Heart left ventricle (tissue), 16 donors: ENCODE measurements at regions not wholly inside any gene's neighbourhood (a gene's known extent, or its start where the extent isn't known, plus 50 kb on each side); places are given as distances from the start of the nearest gene placed in this dataset.

Source experiments
- ATAC-seq, 4 donors: fragments of 200-7000 bp; cut with Tn5 transposase; one replicate each; pipeline ENCODE4 v1.9.1; 2020 to 2022; ENCODE audit warnings: moderate library complexity in 4 of 4, mild to moderate bottlenecking in 3 of 4, moderate number of reproducible peaks in 1 of 4
- DNase-seq, 5 donors: peaks; one replicate each; pipeline ENCODE4 v3.0.0-alpha.2; 2020
- H3K27ac ChIP-seq, 12 donors: fragments of 200-600 bp; sonication (generic) in 4 of 12; one replicate each; pipeline versions ENCODE4 v1.5.0 to v1.8.0; 2016 to 2022; ENCODE audit warnings: mild to moderate bottlenecking in 2 of 12
- H3K27me3 ChIP-seq, 9 donors: fragments of 200-600 bp; sonication (generic) in 2 of 9; one replicate each; pipeline versions ENCODE4 v1.5.1 to v1.8.0; 2016 to 2022; ENCODE audit warnings: mild to moderate bottlenecking in 3 of 9
- H3K36me3 ChIP-seq, 9 donors: fragments of 200-600 bp; sonication (generic) in 2 of 9; one replicate each; pipeline versions ENCODE4 v1.5.0 to v1.8.0; 2018 to 2022; ENCODE audit warnings: mild to moderate bottlenecking in 2 of 9
- H3K4me1 ChIP-seq, 12 donors: fragments of 200-600 bp; sonication (generic) in 4 of 12; one replicate each; pipeline versions ENCODE4 v1.5.0 to v1.8.0; 2016 to 2022; ENCODE audit warnings: mild to moderate bottlenecking in 3 of 12
- H3K4me3 ChIP-seq, 12 donors: fragments of 200-600 bp; sonication (generic) in 4 of 12; one replicate each; pipeline versions ENCODE4 v1.5.0 to v1.8.0; 2017 to 2022; ENCODE audit warnings: mild to moderate bottlenecking in 9 of 12, moderate library complexity in 4 of 12
- H3K9me3 ChIP-seq, 12 donors: fragments of 200-600 bp; sonication (generic) in 4 of 12; one replicate each; pipeline versions ENCODE4 v1.5.0 to v1.8.0; 2016 to 2022; ENCODE audit warnings: mild to moderate bottlenecking in 1 of 12
- POLR2A ChIP-seq, 2 donors: fragments of 450-650 bp; IDR thresholded peaks; one replicate each; pipeline ENCODE4 v1.6.1; 2017; ENCODE audit warnings: antibody characterized with exemption in 2 of 2, mild to moderate bottlenecking in 2 of 2, moderate library complexity in 2 of 2
- WGBS, 4 donors: extraction: QIAGEN DNeasy Blood & Tissue Kit in 2 of 4; methylation state at CpG; one replicate each; pipeline versions ENCODE4 v1.1.5 to v1.1.7; 2013 to 2018; 5-methylcytosine and 5-hydroxymethylcytosine counted together
- intact Hi-C, 10 donors: fragments of 100-400 bp; cut with DNase I; formaldehyde crosslinking; loops; one replicate each; pipeline versions ENCODE4 v1.11.1 to v1.14.2; 2022
- TF ChIP-seq, protein P1 (sequence below), 12 donors: fragments of 200-600 bp; sonication (generic) in 4 of 12; IDR thresholded peaks; one replicate each; pipeline versions ENCODE4 v1.5.0 to v1.8.0; 2018 to 2022; ENCODE audit warnings: antibody characterized with exemption in 12 of 12, mild to moderate bottlenecking in 5 of 12
- donor health status: ischemic (EF 13 %, LVEDD 7.1; RV severe dilation, severe dysfunction).
- donor health status: healthy with polysubstance abuse.
- donor health status: DM: no; HTN: yes; CAD: no.
- donor health status: DM: no; HTN: no; CAD: no.
- donor health status: ischemic (EF 25% LVEDD 6.9; RV normal size, moderate dysfunction).
- donor health status: ischemic (EF 25% LVEDD 5.7; RV mildly dilated, moderate dysfunction).
- donor health status: healthy.
- donor health status: DM: yes; HTN: yes; CAD: no.
- donor health status: ischemic (EF 35%, LVEDD 5.7; RV mildly dilated, moderate dysfunction).
- donor health status: nonischemic (EF 11% LVEDD 7.7; RV severe dilation, severe dysfunction).
- donor health status: DM: yes; HTN: yes; CAD: no.
- donor health status: PGD.
- donor health status: ischemic (EF 29% LVEDD 5.4; RV normal size, mild dysfunction).
- donor health status: nonischemic (EF 23%, LVEDD 6.1; RV moderate dilation, normal function).

DNA sequence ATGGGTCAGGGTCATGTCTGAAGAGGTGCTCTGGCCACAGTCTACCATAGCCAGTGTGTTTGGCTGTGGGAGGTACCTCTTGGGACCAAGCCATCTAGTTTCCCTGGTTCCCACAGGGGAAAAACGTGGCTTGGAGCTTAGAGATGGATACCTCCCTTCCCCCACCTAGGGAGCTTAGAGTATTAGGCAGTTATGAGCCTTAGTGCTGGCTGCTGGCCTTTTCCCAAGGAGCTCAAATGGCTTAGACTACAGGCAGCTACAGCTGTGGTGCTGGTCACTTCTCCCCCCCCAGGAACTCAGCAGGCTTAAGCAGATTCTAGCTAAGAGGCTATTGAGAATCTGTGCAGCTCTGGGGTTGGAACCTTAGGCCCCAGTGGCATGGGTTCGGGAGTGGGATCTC lies 591.2 kb downstream of the NSUN3 start:
- ATAC-seq (no peak), DNase-seq (no peak)
- Histone ChIP-seq H3K27ac (no peak overlapping the region), H3K4me1 (no peaks in the 10 kb centered on the region), H3K36me3 (no peaks in the 10 kb centered on the region), H3K27me3 (no peaks in the 10 kb centered on the region), H3K4me3 (no peak overlapping the region), H3K9me3 (no peaks in the 10 kb centered on the region)
- TF ChIP-seq, protein P1, sequence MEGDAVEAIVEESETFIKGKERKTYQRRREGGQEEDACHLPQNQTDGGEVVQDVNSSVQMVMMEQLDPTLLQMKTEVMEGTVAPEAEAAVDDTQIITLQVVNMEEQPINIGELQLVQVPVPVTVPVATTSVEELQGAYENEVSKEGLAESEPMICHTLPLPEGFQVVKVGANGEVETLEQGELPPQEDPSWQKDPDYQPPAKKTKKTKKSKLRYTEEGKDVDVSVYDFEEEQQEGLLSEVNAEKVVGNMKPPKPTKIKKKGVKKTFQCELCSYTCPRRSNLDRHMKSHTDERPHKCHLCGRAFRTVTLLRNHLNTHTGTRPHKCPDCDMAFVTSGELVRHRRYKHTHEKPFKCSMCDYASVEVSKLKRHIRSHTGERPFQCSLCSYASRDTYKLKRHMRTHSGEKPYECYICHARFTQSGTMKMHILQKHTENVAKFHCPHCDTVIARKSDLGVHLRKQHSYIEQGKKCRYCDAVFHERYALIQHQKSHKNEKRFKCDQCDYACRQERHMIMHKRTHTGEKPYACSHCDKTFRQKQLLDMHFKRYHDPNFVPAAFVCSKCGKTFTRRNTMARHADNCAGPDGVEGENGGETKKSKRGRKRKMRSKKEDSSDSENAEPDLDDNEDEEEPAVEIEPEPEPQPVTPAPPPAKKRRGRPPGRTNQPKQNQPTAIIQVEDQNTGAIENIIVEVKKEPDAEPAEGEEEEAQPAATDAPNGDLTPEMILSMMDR (IDR thresholded peaks at IDR 0.05), result no peak
- 55 to 67% (median 66%) methylated on average over 2 of the region's 2 CpGs; no CpG with 5 or more reads in 1 of the 4 donors for WGBS, 4 donors
- intact Hi-C loops, result no loop called here

DNA sequence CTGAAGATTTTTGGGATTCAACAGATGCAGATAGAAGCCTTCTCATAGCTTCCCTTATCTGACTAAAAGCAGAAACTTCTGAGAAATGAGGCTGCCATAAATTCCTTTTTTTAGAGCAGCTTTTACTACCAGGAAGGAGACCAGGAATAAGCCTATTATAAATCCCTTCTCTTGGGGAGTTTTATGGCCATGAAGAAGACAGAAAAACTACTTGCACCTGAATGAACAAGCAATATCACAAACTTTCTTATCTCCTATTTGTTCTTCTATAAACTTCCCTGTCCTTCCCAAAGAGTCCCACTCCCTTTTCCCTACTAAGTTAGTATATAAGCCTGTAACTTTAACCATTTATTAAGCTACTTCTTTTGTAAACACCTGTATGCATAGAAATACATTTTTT lies 603.1 kb downstream of the NSUN3 start:
- no peak for DNase-seq
- Histone ChIP-seq H3K9me3 (no peaks in the 10 kb centered on the region), H3K36me3 (no peaks in the 10 kb centered on the region), H3K27ac (no peak overlapping the region), H3K27me3 (no peaks in the 10 kb centered on the region), H3K4me1 (no peaks in the 10 kb centered on the region), H3K4me3 (no peak overlapping the region)
- ATAC-seq, result no peak
- TF ChIP-seq POLR2A (IDR thresholded peaks at IDR 0.05), result no peak
- TF ChIP-seq, protein P1 (IDR thresholded peaks at IDR 0.05), result no peak
- intact Hi-C loops, result no loop called here

- H3K27ac ChIP-seq, result no peak overlapping the region
- no peaks in the 10 kb centered on the region for H3K9me3 ChIP-seq
- no peaks in the 10 kb centered on the region for H3K4me1 ChIP-seq
- intact Hi-C loops, result no loop called here
- H3K27me3 ChIP-seq, result no peaks in the 10 kb centered on the region
- no peak for ATAC-seq
- H3K4me3 ChIP-seq, result no peak overlapping the region
- TF ChIP-seq, protein P1 (IDR thresholded peaks at IDR 0.05), result no peak
- TF ChIP-seq POLR2A (IDR thresholded peaks at IDR 0.05), result no peak
- H3K36me3 ChIP-seq, result no peaks in the 10 kb centered on the region
- no peak for DNase-seq
These were observed 608.2 kb downstream of the NSUN3 start for GRCh38 chr3:94671078-94671477.

- DNase-seq (no peak), ATAC-seq (no peak)
- WGBS, 4 donors, result 86 to 95% (median 88%) methylated on average over 1 of the region's 1 CpG
These were observed 611.0 kb downstream of the NSUN3 start for GRCh38 chr3:94673876-94674275.

More at GRCh38 chr3:94673876-94674275, 611.0 kb downstream of the NSUN3 start:
- intact Hi-C loops, result no loop called here
- Histone ChIP-seq H3K27ac (no peak overlapping the region), H3K4me3 (no peak overlapping the region), H3K9me3 (peaks cover 0 to 25% (median 4%) of the 10 kb centered on the region in 12 donors), H3K4me1 (no peaks in the 10 kb centered on the region), H3K36me3 (no peaks in the 10 kb centered on the region), H3K27me3 (no peaks in the 10 kb centered on the region)
- TF ChIP-seq POLR2A (IDR thresholded peaks at IDR 0.05), result no peak
- TF ChIP-seq, protein P1 (IDR thresholded peaks at IDR 0.05), result no peak
